ENCODE measurements at regions not wholly inside any gene's neighbourhood (a gene's known extent, or its start where the extent isn't known, plus 50 kb on each side); places are given as distances from the start of the nearest gene placed in this dataset.

DNA sequence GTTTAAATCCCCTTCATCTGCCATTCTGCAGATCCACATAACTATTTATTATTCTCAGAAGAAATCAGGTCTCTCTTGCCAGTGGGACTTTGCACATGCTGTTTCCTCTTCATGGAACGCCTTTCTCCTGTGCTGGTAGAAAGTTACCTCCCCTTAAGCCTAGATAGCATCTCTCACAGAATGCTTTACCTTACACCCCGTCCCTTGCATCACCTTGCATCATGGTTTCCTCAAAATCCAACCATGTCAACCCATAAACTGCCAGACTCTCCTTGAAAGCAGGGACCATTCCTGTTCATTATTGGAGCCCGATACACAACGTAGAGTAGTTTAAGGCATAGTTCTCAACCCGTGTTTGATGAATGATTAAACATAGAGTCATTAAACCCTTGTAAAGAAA, 396.2 kb upstream of the F9 start:
- TF ChIP-seq, protein P1, sequence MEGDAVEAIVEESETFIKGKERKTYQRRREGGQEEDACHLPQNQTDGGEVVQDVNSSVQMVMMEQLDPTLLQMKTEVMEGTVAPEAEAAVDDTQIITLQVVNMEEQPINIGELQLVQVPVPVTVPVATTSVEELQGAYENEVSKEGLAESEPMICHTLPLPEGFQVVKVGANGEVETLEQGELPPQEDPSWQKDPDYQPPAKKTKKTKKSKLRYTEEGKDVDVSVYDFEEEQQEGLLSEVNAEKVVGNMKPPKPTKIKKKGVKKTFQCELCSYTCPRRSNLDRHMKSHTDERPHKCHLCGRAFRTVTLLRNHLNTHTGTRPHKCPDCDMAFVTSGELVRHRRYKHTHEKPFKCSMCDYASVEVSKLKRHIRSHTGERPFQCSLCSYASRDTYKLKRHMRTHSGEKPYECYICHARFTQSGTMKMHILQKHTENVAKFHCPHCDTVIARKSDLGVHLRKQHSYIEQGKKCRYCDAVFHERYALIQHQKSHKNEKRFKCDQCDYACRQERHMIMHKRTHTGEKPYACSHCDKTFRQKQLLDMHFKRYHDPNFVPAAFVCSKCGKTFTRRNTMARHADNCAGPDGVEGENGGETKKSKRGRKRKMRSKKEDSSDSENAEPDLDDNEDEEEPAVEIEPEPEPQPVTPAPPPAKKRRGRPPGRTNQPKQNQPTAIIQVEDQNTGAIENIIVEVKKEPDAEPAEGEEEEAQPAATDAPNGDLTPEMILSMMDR (IDR thresholded peaks at IDR 0.05), result no peak
- TF ChIP-seq POLR2A (IDR thresholded peaks at IDR 0.05), result no peak

Measured in Peyer's patch (tissue), 4 donors.